Spleen (tissue), 7 donors: ENCODE measurements at regions not wholly inside any gene's neighbourhood (a gene's known extent, or its start where the extent isn't known, plus 50 kb on each side); places are given as distances from the start of the nearest gene placed in this dataset.
"Not testable (repeated sequence)": the region's sequence is repeated elsewhere in the genome, so short reads cannot be mapped to it uniquely, and the experiment has no call there.

Source experiments
- POLR2A ChIP-seq, 3 donors: fragments of 450-650 bp; IDR thresholded peaks; one replicate each; pipeline ENCODE4 v1.5.1; 2017; ENCODE audit warnings: antibody characterized with exemption in 3 of 3, mild to moderate bottlenecking in 1 of 3
- POLR2AphosphoS5 ChIP-seq, 3 donors: sonication (generic); formaldehyde crosslinking; IDR thresholded peaks; one replicate each; pipeline ENCODE4 v1.5.1; 2017; ENCODE audit warnings: antibody characterized with exemption in 3 of 3
- TF ChIP-seq, protein P1 (sequence below), 11 experiments: fragments of 200-600 bp in 7 of 11; fragments of 450-650 bp in 4 of 11; sonication (generic) in 4 of 11; IDR thresholded peaks in 8 of 11; conservative IDR thresholded peaks in 3 of 11; 1 replicate in 7 of 11; 2 replicates in 4 of 11; pipeline versions ENCODE4 v1.4.0 to v1.8.0; 2016 to 2021; ENCODE audit warnings: antibody characterized with exemption in 11 of 11, inconsistent platforms in 4 of 11, mild to moderate bottlenecking in 1 of 11
- donor health status: DM: no; HTN: no; CAD: no; lungs with moderate emphysema.
- donor health status: DM: no; HTN: no; CAD: no.
- donor health status: DM: no; HTN: no; CAD: no.

DNA sequence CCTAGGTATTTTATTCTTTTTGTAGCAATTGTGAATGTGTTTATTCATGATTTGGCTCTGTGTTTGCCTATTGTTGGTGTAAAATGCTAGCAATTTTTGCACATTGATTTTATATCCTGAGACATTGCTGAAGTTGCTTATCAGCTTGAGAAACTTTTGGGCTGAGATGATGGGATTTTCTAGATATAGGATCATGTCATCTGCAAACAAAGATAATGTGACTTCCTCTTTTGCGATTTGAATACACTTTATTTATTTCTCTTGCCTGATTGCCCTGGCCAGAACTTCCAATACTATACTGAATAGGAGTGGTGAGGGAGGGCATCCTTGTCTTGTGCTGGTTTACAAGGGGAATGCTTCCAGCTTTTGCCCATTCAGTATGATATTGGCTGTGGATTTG is 62.4 kb downstream of the CHST2 start:
- not testable (repeated sequence) for TF ChIP-seq POLR2A, POLR2AphosphoS5 (IDR thresholded peaks at IDR 0.05)
- TF ChIP-seq, protein P1, sequence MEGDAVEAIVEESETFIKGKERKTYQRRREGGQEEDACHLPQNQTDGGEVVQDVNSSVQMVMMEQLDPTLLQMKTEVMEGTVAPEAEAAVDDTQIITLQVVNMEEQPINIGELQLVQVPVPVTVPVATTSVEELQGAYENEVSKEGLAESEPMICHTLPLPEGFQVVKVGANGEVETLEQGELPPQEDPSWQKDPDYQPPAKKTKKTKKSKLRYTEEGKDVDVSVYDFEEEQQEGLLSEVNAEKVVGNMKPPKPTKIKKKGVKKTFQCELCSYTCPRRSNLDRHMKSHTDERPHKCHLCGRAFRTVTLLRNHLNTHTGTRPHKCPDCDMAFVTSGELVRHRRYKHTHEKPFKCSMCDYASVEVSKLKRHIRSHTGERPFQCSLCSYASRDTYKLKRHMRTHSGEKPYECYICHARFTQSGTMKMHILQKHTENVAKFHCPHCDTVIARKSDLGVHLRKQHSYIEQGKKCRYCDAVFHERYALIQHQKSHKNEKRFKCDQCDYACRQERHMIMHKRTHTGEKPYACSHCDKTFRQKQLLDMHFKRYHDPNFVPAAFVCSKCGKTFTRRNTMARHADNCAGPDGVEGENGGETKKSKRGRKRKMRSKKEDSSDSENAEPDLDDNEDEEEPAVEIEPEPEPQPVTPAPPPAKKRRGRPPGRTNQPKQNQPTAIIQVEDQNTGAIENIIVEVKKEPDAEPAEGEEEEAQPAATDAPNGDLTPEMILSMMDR (IDR thresholded peaks at IDR 0.05 in 8 of 11, conservative IDR thresholded peaks at IDR 0.05 in 3 of 11) = not testable (repeated sequence)
